ENCODE measurements at regions not wholly inside any gene's neighbourhood (a gene's known extent, or its start where the extent isn't known, plus 50 kb on each side); places are given as distances from the start of the nearest gene placed in this dataset.

DNA sequence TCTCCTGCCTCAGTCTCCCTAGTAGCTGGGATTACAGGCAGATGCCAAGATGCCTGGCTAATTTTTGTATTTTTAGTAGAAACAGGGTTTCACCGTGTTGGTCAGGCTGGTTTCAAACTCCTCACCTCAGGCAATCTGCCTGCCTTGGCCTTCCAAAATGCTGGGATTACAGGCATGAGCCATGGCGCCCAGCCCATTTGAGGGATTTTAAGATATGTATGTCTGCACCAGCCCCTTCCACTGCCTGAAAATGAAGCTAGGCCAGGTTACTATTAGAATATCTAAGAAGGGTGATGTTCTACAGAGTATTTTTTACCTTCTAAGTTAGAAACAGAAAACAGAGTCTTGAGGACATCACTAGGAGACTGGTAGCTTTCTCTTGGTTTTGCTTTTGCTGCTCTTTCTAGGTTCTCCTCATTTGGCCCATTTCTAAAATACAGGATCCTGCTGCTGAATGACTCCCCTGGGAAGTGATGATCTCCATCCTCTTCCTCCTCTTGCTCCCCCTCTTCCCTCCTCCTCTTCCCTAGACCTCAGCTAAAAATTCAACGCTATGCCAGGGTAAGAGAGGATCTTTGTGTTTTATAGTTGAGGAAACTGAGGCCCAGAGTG, 118.5 kb downstream of the MYCN start:
- TF ChIP-seq CTCF (IDR thresholded peaks at IDR 0.05) = no peak
- no peak for TF ChIP-seq EZH2 (IDR thresholded peaks at IDR 0.05; ENCODE audit: borderline replicate concordance, insufficient read depth, low read depth, low read length, poor library complexity, severe bottlenecking)

All from B cell (primary cell).